Nephron progenitor cell (in vitro differentiated cells): ENCODE measurements at regions not wholly inside any gene's neighbourhood (a gene's known extent, or its start where the extent isn't known, plus 50 kb on each side); places are given as distances from the start of the nearest gene placed in this dataset.
A peak's percentile ranks its signal among the peaks of the same experiment; 100 is the strongest.

Source experiments
- DNase-seq: peaks from one replicate; pipeline ENCODE4 v3.0.0; 2021
- H3K27ac Mint-ChIP-seq: 2 replicates; pipeline ENCODE4 v1.8.0; 2021; ENCODE audit warnings: mild to moderate bottlenecking, moderate library complexity, mixed read lengths
- H3K27me3 Mint-ChIP-seq: 2 replicates; pipeline ENCODE4 v1.8.0; 2021; ENCODE audit warnings: mild to moderate bottlenecking, low read depth, mixed read lengths; ENCODE audit not compliant: poor library complexity
- H3K36me3 Mint-ChIP-seq: 2 replicates; pipeline ENCODE4 v1.8.0; 2021; ENCODE audit warnings: low read depth, mixed read lengths
- H3K4me1 Mint-ChIP-seq: 2 replicates; pipeline ENCODE4 v1.8.0; 2021; ENCODE audit warnings: mixed read lengths
- H3K4me3 Mint-ChIP-seq: 2 replicates; pipeline ENCODE4 v1.8.0; 2021; ENCODE audit warnings: mild to moderate bottlenecking, moderate library complexity, mixed read lengths
- H3K9me3 Mint-ChIP-seq: 2 replicates; pipeline ENCODE4 v1.8.0; 2021; ENCODE audit warnings: mild to moderate bottlenecking, moderate library complexity, mixed read lengths
- TF ChIP-seq, protein P1 (sequence below): fragments of 200-600 bp; sonication (generic); IDR thresholded peaks from 2 replicates; pipeline ENCODE4 v1.5.0; 2021; ENCODE audit warnings: antibody characterized with exemption

DNA sequence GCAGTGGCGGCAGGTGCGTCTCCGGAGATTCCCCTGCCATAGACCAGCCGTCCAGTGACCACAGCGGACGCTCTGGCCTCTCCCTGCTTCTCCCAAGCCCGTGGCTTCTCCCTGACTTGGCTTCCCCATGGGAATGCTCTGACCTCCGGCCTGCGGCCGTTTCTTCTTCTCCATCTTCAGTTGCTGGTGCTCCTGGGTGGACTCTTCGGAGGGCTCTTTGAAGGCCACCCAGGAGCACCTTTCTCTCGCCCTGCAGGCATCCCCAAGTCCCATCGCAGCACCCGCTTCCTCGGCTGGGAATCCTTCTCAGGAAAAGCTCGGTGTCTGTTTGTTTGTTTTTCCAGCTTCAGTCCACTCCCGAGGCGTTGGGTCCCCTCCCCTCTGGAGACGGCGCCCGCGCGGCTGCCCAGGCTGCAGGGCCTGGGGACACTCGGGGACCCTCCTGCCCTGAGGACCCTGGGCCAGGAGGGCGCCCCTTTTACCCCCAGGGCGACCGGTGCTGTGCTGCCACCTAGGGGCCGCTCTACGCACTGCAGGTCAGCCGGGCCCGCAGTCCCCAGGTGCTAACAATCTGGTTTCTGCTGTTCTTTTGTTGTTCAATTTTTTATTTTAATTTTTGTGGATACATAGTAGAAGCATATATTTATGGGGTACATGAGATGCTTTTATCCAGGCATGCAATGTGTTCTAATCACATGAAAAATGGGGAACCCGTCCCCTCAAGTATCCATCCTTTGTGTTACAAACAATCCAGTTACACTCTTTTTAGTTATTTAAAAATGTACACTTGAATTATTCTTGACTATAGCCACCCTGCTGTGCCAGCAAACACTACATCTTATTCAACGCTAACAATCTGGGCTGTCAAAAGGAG, 197.9 kb upstream of the ADAMTS16 start:
- H3K27me3 Mint-ChIP-seq: peaks cover 11% of the 10 kb centered on the region
- no peak overlapping the region for H3K4me3 Mint-ChIP-seq
- H3K4me1 Mint-ChIP-seq: peaks cover 4% of the 10 kb centered on the region
- TF ChIP-seq, protein P1, sequence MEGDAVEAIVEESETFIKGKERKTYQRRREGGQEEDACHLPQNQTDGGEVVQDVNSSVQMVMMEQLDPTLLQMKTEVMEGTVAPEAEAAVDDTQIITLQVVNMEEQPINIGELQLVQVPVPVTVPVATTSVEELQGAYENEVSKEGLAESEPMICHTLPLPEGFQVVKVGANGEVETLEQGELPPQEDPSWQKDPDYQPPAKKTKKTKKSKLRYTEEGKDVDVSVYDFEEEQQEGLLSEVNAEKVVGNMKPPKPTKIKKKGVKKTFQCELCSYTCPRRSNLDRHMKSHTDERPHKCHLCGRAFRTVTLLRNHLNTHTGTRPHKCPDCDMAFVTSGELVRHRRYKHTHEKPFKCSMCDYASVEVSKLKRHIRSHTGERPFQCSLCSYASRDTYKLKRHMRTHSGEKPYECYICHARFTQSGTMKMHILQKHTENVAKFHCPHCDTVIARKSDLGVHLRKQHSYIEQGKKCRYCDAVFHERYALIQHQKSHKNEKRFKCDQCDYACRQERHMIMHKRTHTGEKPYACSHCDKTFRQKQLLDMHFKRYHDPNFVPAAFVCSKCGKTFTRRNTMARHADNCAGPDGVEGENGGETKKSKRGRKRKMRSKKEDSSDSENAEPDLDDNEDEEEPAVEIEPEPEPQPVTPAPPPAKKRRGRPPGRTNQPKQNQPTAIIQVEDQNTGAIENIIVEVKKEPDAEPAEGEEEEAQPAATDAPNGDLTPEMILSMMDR: peak; percentile 96
- no peak overlapping the region for H3K27ac Mint-ChIP-seq
- peak; percentile 74 for DNase-seq
- H3K36me3 Mint-ChIP-seq: no peaks in the 10 kb centered on the region
- no peaks in the 10 kb centered on the region for H3K9me3 Mint-ChIP-seq

DNA sequence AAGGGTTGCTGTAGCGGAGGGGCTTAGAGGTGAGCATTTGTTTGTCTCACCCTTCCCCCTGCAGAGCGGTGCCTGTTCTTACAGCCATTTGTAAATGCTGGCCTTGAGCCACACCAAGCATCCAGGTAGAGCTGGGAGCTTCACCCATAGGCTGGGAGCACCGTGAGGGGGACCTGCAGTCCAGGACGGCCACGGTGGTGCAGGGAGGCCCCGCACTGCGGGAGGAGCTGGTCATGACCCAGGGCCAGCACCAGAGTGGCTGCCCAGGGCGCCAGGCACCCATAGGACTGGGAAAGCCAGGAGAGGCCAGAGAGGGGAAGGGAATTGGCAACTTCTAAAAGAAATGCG, 197.3 kb upstream of the ADAMTS16 start:
- H3K27me3 Mint-ChIP-seq: peaks cover 11% of the 10 kb centered on the region
- H3K36me3 Mint-ChIP-seq: no peaks in the 10 kb centered on the region
- no peak overlapping the region for H3K4me3 Mint-ChIP-seq
- TF ChIP-seq, protein P1: no peak
- no peak for DNase-seq
- no peaks in the 10 kb centered on the region for H3K9me3 Mint-ChIP-seq
- H3K4me1 Mint-ChIP-seq: peaks cover 4% of the 10 kb centered on the region
- no peak overlapping the region for H3K27ac Mint-ChIP-seq

DNA sequence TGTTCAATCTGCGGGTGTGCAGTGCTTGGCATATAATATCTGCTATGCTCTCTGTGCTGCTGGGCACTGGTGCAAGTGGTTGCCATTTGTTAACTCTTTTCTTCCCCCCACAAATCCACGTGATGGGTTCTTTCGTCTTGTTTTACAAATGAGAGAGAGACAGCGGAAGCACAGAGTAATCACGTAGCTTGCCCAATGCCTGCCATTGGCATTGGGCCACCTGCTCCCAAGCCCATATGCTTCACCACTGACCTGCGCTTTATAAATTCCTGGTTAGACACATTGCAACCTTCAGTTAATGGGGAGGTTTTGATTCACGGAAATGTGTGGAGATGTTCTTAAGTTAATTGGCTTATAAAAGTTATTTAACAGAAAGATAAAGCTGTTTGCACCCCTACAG, 194.8 kb upstream of the ADAMTS16 start:
- no peaks in the 10 kb centered on the region for H3K36me3 Mint-ChIP-seq

DNA sequence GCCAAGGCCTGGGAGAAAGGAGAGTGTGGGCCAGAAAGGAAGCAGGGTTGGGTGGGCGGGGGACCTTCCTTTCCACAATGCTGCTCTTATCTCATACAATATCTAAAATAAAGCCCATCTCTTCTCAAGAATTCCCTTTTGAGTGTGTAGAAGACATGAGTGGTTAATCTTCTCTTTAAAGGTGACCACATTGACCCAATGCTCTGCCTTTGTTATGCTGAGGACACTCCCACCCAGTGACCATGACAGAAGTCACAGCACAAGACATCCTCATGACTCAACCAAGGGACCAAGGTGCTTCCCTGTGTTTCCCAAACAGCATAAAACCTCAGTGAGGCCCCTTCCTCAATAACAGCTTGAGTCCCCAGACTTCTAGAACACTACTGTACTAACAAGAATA, 193.0 kb upstream of the ADAMTS16 start:
- no peaks in the 10 kb centered on the region for H3K36me3 Mint-ChIP-seq
- TF ChIP-seq, protein P1: no peak
- H3K9me3 Mint-ChIP-seq: no peaks in the 10 kb centered on the region
- H3K27me3 Mint-ChIP-seq: peaks cover 4% of the 10 kb centered on the region
- DNase-seq: no peak
- no peak overlapping the region for H3K27ac Mint-ChIP-seq
- H3K4me3 Mint-ChIP-seq: no peak overlapping the region
- peaks cover 4% of the 10 kb centered on the region for H3K4me1 Mint-ChIP-seq

More for the DNA sequence above, 194.8 kb upstream of the ADAMTS16 start:
- Mint-ChIP-seq H3K4me3 (no peak overlapping the region), H3K27me3 (peaks cover 7% of the 10 kb centered on the region), H3K4me1 (peaks cover 4% of the 10 kb centered on the region), H3K27ac (no peak overlapping the region), H3K9me3 (no peaks in the 10 kb centered on the region)
- TF ChIP-seq, protein P1: no peak
- DNase-seq: no peak

DNA sequence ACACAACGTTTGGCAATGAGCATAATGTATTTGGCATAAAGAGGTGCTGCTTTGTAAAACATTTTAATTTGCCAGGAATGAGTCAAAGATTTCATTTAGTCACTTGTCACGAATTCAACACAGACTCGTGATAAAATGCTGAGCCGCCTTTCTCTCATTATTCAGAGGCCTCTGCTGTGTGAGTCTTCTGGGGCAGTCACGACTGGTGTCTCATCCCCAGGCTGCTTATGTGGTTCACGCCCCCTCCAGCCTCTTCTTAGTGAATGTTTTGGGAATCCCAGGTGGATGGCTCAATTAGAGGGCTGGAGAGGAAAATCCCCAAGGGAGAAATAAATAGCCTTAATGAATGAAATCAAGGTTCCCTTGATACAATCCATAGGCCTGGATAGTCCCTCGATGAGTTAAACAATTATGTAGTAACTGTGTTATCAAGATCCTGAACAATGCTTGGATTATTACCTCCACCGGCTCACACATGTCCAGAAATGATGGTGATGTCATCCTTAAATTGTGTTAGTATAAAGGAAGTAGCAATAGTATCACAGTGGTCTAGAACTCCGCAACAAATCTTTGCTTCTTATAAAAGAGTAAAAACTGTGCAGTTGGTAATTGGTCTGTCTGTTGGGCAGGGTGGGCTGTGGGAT, 192.1 kb upstream of the ADAMTS16 start:
- Mint-ChIP-seq H3K36me3 (no peaks in the 10 kb centered on the region), H3K27me3 (peaks cover 4% of the 10 kb centered on the region), H3K4me3 (no peak overlapping the region), H3K9me3 (no peaks in the 10 kb centered on the region), H3K27ac (no peak overlapping the region), H3K4me1 (peaks cover 3% of the 10 kb centered on the region)
- DNase-seq: no peak
- TF ChIP-seq, protein P1: no peak
